ENCODE measurements at regions not wholly inside any gene's neighbourhood (a gene's known extent, or its start where the extent isn't known, plus 50 kb on each side); places are given as distances from the start of the nearest gene placed in this dataset.

DNA sequence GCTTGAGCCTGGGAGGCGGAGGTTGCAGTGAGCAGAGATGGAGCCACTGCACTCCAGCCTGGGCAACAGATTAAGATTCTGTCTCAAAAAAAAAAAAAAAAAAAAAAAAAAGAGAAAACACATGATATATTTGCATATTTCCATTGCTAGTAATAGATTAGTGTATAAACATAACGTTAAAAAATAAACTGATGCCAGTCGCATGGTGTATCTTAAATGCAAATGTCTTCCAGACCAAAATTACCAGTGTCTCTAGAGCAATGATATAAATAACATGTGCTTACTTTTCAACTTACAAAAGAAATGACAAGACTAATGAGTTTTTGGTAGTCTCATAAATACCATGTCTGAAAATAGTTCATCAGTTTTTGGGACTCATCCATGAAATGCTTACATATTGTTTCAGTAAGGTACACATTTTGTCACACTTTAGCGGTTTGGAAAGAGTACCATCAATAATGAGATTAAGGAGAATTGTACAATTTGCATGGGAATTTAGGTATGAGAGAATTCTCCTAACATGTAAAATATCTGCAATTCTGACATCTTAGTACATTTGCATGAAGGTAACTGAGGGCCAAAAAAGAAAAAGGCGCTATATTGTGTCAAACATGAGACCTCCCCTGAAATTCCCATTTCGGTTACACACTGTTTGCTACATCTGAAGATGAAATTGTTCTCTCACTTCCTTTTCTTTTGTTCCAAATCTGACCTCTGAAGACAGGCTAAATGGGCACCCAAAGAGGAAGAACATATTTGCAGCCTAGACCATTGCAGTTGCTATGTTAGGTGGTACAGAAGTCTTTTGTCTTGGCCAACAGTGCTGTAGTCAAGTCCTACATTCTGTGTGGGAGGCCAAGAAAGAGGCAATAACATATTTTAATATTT lies 51.5 kb upstream of the PIP4K2A start:
- Mint-ChIP-seq H3K36me3 (ENCODE audit: low read depth) (peaks cover 3% of the 10 kb centered on the region), H3K9me3 (peaks cover 6% of the 10 kb centered on the region), H3K4me1 (peaks cover 21% of the 10 kb centered on the region), H3K4me3 (no peak overlapping the region), H3K27me3 (ENCODE audit: low read depth) (no peaks in the 10 kb centered on the region), H3K27ac (ENCODE audit: unreplicated experiment) (no peak overlapping the region)
- no peak for DNase-seq (ENCODE audit: low read depth, low spot score)
- TF ChIP-seq, protein P1, sequence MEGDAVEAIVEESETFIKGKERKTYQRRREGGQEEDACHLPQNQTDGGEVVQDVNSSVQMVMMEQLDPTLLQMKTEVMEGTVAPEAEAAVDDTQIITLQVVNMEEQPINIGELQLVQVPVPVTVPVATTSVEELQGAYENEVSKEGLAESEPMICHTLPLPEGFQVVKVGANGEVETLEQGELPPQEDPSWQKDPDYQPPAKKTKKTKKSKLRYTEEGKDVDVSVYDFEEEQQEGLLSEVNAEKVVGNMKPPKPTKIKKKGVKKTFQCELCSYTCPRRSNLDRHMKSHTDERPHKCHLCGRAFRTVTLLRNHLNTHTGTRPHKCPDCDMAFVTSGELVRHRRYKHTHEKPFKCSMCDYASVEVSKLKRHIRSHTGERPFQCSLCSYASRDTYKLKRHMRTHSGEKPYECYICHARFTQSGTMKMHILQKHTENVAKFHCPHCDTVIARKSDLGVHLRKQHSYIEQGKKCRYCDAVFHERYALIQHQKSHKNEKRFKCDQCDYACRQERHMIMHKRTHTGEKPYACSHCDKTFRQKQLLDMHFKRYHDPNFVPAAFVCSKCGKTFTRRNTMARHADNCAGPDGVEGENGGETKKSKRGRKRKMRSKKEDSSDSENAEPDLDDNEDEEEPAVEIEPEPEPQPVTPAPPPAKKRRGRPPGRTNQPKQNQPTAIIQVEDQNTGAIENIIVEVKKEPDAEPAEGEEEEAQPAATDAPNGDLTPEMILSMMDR (conservative IDR thresholded peaks at IDR 0.05), result no peak

DNA sequence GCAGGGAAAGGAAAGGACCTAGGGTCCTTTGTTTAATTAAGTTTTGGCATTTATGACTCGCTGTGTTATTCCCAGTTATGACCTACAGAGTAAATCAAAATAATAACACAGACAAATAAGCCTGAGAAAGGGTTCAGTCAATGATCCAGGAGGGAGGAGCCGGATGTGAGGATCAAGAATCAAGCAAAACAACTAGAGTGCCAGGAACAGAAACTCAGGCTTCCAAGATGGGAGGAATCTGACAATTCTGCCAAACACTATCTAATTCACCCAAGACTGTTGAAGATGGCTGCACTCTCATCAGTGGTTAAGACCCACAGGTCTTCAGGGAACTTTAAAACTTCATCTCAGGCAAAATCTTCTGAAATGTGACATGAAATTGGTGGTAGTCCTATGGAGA lies 50.3 kb upstream of the PIP4K2A start:
- peaks cover 26% of the 10 kb centered on the region for H3K4me1 Mint-ChIP-seq
- H3K27me3 Mint-ChIP-seq (ENCODE audit: low read depth), result no peaks in the 10 kb centered on the region
- TF ChIP-seq, protein P1 (conservative IDR thresholded peaks at IDR 0.05), result no peak
- no peak overlapping the region for H3K4me3 Mint-ChIP-seq
- H3K27ac Mint-ChIP-seq (ENCODE audit: unreplicated experiment), result no peak overlapping the region
- no peak for DNase-seq (ENCODE audit: low read depth, low spot score)
- peaks cover 2% of the 10 kb centered on the region for H3K9me3 Mint-ChIP-seq
- no peaks in the 10 kb centered on the region for H3K36me3 Mint-ChIP-seq (ENCODE audit: low read depth)

Measured in neural crest cell (in vitro differentiated cells).